Naive thymus-derived CD4-positive, alpha-beta T cell (primary cell): ENCODE measurements at regions not wholly inside any gene's neighbourhood (a gene's known extent, or its start where the extent isn't known, plus 50 kb on each side); places are given as distances from the start of the nearest gene placed in this dataset.
"Not testable (repeated sequence)": the region's sequence is repeated elsewhere in the genome, so short reads cannot be mapped to it uniquely, and the experiment has no call there.

Experiments used
- ATAC-seq: fragments of 150-1000 bp; cut with Tn5 transposase; 2 replicates; pipeline ENCODE4 v1.10.0; 2021; ENCODE audit warnings: mild to moderate bottlenecking, moderate library complexity
- CTCF ChIA-PET: fragments of 350-600 bp; sonication (Branson Sonifier 250); formaldehyde crosslinking; loops from one replicate; lab custom pipeline; 2021; ENCODE audit warnings: antibody characterized with exemption; lab: Charles Lee
- POLR2A ChIA-PET: fragments of 350-600 bp; sonication (Branson Sonifier 250); formaldehyde crosslinking; loops from one replicate; lab custom pipeline; 2021; ENCODE audit warnings: antibody characterized with exemption, inconsistent platforms; lab: Charles Lee
- DNase-seq, 9 donors: peaks; one replicate each; pipeline versions ENCODE4 v3.0.0 to v3.0.0-alpha.2; 2020 to 2022; ENCODE audit warnings: mixed read lengths in 1 of 9
- H3K27ac ChIP-seq: one replicate; pipeline ENCODE4 v1.7.0; 2013; ENCODE audit warnings: mild to moderate bottlenecking, low read depth, low read length, moderate library complexity
- H3K27me3 ChIP-seq, 2 donors: one replicate each; pipeline ENCODE4 v1.7.0; 2013; ENCODE audit warnings: low read length in 2 of 2, mild to moderate bottlenecking in 2 of 2, moderate library complexity in 2 of 2; ENCODE audit not compliant: control insufficient read depth in 2 of 2, insufficient read depth in 2 of 2
- H3K36me3 ChIP-seq, 3 experiments: 1 replicate in 2 of 3; 2 replicates in 1 of 3; pipeline ENCODE4 v1.7.0; 2013; ENCODE audit warnings: low read length in 3 of 3, mild to moderate bottlenecking in 3 of 3, moderate library complexity in 1 of 3; ENCODE audit not compliant: insufficient read depth in 3 of 3, control insufficient read depth in 2 of 3
- H3K4me1 ChIP-seq, 2 donors: one replicate each; pipeline ENCODE4 v1.7.0; 2013; ENCODE audit warnings: low read length in 2 of 2, mild to moderate bottlenecking in 2 of 2, moderate library complexity in 1 of 2; ENCODE audit not compliant: control insufficient read depth in 2 of 2, insufficient read depth in 2 of 2
- H3K4me3 ChIP-seq: 2 replicates; pipeline ENCODE4 v1.7.0; 2013; ENCODE audit warnings: mild to moderate bottlenecking, low read length
- H3K9me3 ChIP-seq, 3 experiments: 1 replicate in 2 of 3; 2 replicates in 1 of 3; pipeline ENCODE4 v1.7.0; 2013; ENCODE audit warnings: low read length in 3 of 3; ENCODE audit not compliant: control insufficient read depth in 2 of 3
- H3K27ac Mint-ChIP-seq, 9 donors: one replicate each; pipeline ENCODE4 v1.8.0; 2020 to 2022; ENCODE audit warnings: mixed read lengths in 9 of 9, mild to moderate bottlenecking in 8 of 9, moderate library complexity in 5 of 9, inconsistent platforms in 2 of 9
- H3K27me3 Mint-ChIP-seq, 5 donors: one replicate each; pipeline ENCODE4 v1.8.0; 2021 to 2022; ENCODE audit warnings: mixed read lengths in 5 of 5, mild to moderate bottlenecking in 1 of 5
- H3K36me3 Mint-ChIP-seq, 5 donors: one replicate each; pipeline ENCODE4 v1.8.0; 2020 to 2022; ENCODE audit warnings: mixed read lengths in 5 of 5, mild to moderate bottlenecking in 3 of 5, inconsistent platforms in 1 of 5
- H3K4me1 Mint-ChIP-seq, 7 donors: one replicate each; pipeline ENCODE4 v1.8.0; 2020 to 2022; ENCODE audit warnings: mixed read lengths in 7 of 7, mild to moderate bottlenecking in 3 of 7, inconsistent platforms in 1 of 7
- H3K4me3 Mint-ChIP-seq, 10 donors: one replicate each; pipeline ENCODE4 v1.8.0; 2020 to 2022; ENCODE audit warnings: mild to moderate bottlenecking in 10 of 10, mixed read lengths in 10 of 10, moderate library complexity in 6 of 10, inconsistent platforms in 2 of 10
- H3K9me3 Mint-ChIP-seq, 11 donors: one replicate each; pipeline ENCODE4 v1.8.0; 2020 to 2022; ENCODE audit warnings: mixed read lengths in 11 of 11, mild to moderate bottlenecking in 4 of 11, inconsistent platforms in 1 of 11, moderate library complexity in 1 of 11
- intact Hi-C, 2 donors: fragments of 100-400 bp; cut with micrococcal nuclease; formaldehyde crosslinking; loops; one replicate each; pipeline ENCODE4 v1.15.1; 2023

DNA sequence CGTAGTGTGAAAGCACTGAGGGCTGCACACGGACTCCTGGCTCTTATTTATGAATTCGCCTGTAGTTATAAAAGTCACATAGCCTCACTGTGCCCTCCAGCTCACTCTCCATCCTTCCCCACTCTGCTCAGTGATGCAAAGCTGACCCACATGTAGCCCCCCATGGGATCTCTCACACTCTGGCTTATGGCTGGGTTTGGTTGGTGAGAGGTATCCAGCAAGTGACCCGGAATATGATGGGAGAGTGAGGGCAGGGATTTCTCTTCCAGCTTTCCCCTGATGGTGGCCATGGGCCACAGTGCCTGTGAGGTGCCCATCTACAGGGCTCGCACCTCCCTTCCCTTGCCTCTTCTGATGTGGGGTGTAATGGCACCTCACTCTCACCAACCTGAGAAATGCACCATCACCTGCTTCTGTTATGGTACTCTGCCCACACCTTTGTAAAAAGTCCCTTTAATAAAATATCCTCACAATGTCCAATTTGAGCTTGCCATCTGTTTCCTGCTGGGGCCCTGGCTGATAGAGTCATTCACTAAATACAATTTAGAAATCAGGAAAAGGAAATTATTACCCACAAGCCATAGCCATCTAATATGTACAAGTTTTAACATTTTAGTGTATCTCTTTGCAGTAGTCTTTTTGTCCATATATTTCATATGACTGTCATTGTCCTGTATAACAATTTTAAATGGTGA lies 93.6 kb downstream of the SCN11A start:
- CTCF ChIA-PET: no interaction called here
- no peaks in the 10 kb centered on the region for H3K4me1 ChIP-seq
- ATAC-seq (no peak), DNase-seq (no peak)
- no peaks in the 10 kb centered on the region for H3K27me3 ChIP-seq
- H3K36me3 Mint-ChIP-seq: no peaks in the 10 kb centered on the region
- intact Hi-C loops: no loop called here
- peaks cover 0 to 5% (median 0%) of the 10 kb centered on the region in 7 donors for H3K4me1 Mint-ChIP-seq
- peaks cover 0 to 3% (median 0%) of the 10 kb centered on the region in 11 donors for H3K9me3 Mint-ChIP-seq
- H3K27ac Mint-ChIP-seq: no peak overlapping the region
- peaks cover 0 to 9% (median 3%) of the 10 kb centered on the region in 5 donors for H3K27me3 Mint-ChIP-seq
- no peak overlapping the region for H3K4me3 ChIP-seq
- no peaks in the 10 kb centered on the region for H3K9me3 ChIP-seq
- POLR2A ChIA-PET: no interaction called here
- no peak overlapping the region for H3K4me3 Mint-ChIP-seq
- no peaks in the 10 kb centered on the region for H3K36me3 ChIP-seq
- no peak overlapping the region for H3K27ac ChIP-seq

DNA sequence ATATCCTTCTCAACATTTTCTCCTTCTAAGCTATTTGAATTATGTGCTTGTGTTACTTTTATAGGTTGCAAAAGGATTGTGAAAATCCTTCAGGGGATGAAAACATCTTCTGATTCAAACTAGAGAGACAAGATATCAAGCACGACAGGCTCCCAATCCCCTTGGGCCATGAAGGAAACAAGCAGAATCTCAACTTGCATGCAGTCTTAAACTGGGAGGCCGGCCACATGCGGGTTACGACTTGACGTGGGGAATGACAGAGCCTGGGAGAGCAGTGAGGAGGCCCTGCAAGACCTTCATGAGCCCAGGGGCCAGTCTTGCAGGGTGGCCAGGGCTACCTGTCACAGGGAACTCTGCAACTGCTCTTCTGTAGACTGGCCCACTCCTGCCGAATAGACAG lies 94.4 kb downstream of the SCN11A start:
- no peaks in the 10 kb centered on the region for H3K36me3 ChIP-seq
- H3K36me3 Mint-ChIP-seq: no peaks in the 10 kb centered on the region
- ATAC-seq (no peak), DNase-seq (no peak)
- no peak overlapping the region for H3K4me3 Mint-ChIP-seq
- intact Hi-C loops: no loop called here
- peaks cover 0 to 3% (median 0%) of the 10 kb centered on the region in 11 donors for H3K9me3 Mint-ChIP-seq
- ChIA-PET CTCF (no interaction called here), POLR2A (no interaction called here)
- peaks cover 0 to 9% (median 3%) of the 10 kb centered on the region in 5 donors for H3K27me3 Mint-ChIP-seq
- no peak overlapping the region for H3K27ac ChIP-seq
- H3K27me3 ChIP-seq: no peaks in the 10 kb centered on the region
- no peak overlapping the region for H3K27ac Mint-ChIP-seq
- no peaks in the 10 kb centered on the region for H3K4me1 ChIP-seq
- H3K4me3 ChIP-seq: no peak overlapping the region
- peaks cover 0 to 5% (median 0%) of the 10 kb centered on the region in 7 donors for H3K4me1 Mint-ChIP-seq
- no peaks in the 10 kb centered on the region for H3K9me3 ChIP-seq

DNA sequence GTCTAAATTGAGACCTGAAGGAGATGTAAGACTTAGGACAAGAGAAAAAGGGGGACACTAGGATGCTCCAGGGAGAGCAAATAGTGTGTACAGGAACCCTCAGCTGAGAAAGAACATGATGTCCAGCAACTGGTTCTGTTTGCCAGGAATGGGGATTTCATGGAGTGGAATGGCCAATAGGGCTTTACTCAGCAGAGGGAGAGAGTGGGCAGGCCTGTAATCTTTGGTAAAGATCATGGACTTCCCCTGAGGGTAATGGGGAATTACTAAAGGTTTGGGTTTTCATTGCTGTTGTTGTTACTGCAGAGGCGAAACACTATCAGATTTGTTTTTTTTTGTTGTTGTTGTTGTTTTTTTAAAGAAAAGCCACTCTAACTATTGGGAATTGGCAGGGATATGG lies 99.0 kb downstream of the SCN11A start:
- H3K27ac Mint-ChIP-seq: no peak overlapping the region
- Histone ChIP-seq H3K4me3 (no peak overlapping the region), H3K36me3 (no peaks in the 10 kb centered on the region), H3K27ac (no peak overlapping the region), H3K9me3 (no peaks in the 10 kb centered on the region), H3K4me1 (no peaks in the 10 kb centered on the region), H3K27me3 (no peaks in the 10 kb centered on the region)
- intact Hi-C loops: no loop called here
- peaks cover 0 to 9% (median 3%) of the 10 kb centered on the region in 5 donors for H3K27me3 Mint-ChIP-seq
- no peak for DNase-seq
- no peaks in the 10 kb centered on the region for H3K4me1 Mint-ChIP-seq
- ChIA-PET CTCF (interaction anchor here (0.7 kb wide), 1 partner anchor 34 kb away, joined by 3 read pairs; no protein-coding TSS in a partner anchor), POLR2A (no interaction called here)
- ATAC-seq: no peak
- H3K36me3 Mint-ChIP-seq: no peaks in the 10 kb centered on the region
- no peaks in the 10 kb centered on the region for H3K9me3 Mint-ChIP-seq
- no peak overlapping the region for H3K4me3 Mint-ChIP-seq

DNA sequence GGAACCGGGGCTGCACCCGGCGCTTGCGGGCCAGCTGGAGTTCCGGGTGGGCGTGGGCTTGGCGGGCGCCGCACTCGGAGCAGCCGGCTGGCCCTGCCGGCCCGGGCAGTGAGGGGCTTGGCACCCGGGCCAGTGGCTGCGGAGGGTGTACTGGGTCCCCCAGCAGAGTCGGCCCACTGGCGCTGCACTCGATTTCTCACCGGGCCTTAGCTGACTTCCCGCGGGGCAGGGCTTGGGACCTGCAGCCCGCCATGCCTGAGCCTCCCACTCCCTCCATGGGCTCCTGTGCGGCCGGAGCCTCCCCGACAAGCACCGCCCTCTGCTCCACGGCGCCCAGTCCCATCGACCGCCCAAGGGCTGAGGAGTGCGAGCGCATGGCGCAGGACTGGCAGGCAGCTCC lies 100.6 kb downstream of the SCN11A start:
- ATAC-seq, POLR2A ChIA-PET, H3K4me3 Mint-ChIP-seq, H3K36me3 ChIP-seq, H3K36me3 Mint-ChIP-seq, intact Hi-C loops, H3K9me3 Mint-ChIP-seq, H3K27me3 ChIP-seq, DNase-seq, H3K4me3 ChIP-seq, H3K4me1 Mint-ChIP-seq, H3K9me3 ChIP-seq, H3K27ac ChIP-seq, H3K27ac Mint-ChIP-seq, CTCF ChIA-PET, H3K4me1 ChIP-seq: not testable (repeated sequence)
- H3K27me3 Mint-ChIP-seq: peaks cover 0 to 17% (median 7%) of the 10 kb centered on the region in 5 donors

DNA sequence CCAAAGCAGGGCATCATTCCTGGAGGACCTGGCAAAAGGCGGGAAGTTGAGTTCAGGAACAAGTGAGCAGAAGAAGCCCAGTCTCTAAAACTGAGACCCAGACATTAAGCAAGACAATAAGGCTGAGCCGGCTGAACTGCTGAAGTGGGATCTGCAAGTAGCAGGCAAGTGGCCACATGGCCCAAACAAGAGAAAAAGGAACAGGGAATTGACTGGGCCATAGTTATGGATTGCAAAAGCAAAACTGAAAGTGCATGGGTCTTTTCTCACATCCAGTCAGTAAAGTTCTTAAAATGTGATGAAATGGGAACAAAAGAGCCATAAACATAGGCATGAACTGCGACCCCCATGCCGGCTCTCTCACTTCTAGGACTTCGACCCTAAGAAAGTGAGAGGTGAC lies 101.2 kb downstream of the SCN11A start:
- Mint-ChIP-seq H3K27me3 (peaks cover 0 to 17% (median 7%) of the 10 kb centered on the region in 5 donors), H3K36me3 (no peaks in the 10 kb centered on the region), H3K9me3 (no peaks in the 10 kb centered on the region), H3K4me3 (no peak overlapping the region), H3K27ac (no peak overlapping the region), H3K4me1 (no peaks in the 10 kb centered on the region)
- ChIA-PET CTCF (no interaction called here), POLR2A (no interaction called here)
- Histone ChIP-seq H3K4me3 (no peak overlapping the region), H3K36me3 (no peaks in the 10 kb centered on the region), H3K4me1 (no peaks in the 10 kb centered on the region), H3K27me3 (no peaks in the 10 kb centered on the region), H3K9me3 (no peaks in the 10 kb centered on the region), H3K27ac (no peak overlapping the region)
- no peak for ATAC-seq
- no peak for DNase-seq
- intact Hi-C loops: no loop called here

DNA sequence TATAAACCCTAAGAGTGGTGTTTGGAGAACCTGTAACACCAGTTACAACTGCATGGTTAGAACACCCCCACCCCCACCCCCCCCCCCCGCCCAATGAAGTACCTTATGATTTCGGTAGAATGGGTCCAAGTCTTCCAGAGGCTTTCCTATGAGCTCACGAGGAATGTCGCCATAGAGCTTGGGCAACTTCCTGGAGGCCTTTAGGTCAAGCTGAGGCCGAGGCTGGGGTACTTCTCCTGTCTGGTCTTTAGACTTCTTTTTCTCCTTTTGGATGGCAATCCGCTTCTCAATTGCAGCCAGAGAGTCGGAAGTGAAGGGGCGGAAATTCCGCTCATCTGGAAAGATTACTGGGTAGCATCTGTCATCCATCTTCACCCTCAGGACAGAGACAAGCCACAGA lies 101.8 kb downstream of the SCN11A start:
- no peaks in the 10 kb centered on the region for H3K9me3 ChIP-seq
- Mint-ChIP-seq H3K27me3 (peaks cover 0 to 17% (median 7%) of the 10 kb centered on the region in 5 donors), H3K4me1 (no peaks in the 10 kb centered on the region), H3K27ac (no peak overlapping the region), H3K36me3 (no peaks in the 10 kb centered on the region), H3K9me3 (peaks cover 0 to 1% (median 0%) of the 10 kb centered on the region in 11 donors), H3K4me3 (no peak overlapping the region)
- POLR2A ChIA-PET: no interaction called here
- no peak overlapping the region for H3K4me3 ChIP-seq
- intact Hi-C loops: no loop called here
- H3K27me3 ChIP-seq: no peaks in the 10 kb centered on the region
- CTCF ChIA-PET: no interaction called here
- no peaks in the 10 kb centered on the region for H3K4me1 ChIP-seq
- DNase-seq (no peak), ATAC-seq (no peak)
- H3K27ac ChIP-seq: no peak overlapping the region
- no peaks in the 10 kb centered on the region for H3K36me3 ChIP-seq

DNA sequence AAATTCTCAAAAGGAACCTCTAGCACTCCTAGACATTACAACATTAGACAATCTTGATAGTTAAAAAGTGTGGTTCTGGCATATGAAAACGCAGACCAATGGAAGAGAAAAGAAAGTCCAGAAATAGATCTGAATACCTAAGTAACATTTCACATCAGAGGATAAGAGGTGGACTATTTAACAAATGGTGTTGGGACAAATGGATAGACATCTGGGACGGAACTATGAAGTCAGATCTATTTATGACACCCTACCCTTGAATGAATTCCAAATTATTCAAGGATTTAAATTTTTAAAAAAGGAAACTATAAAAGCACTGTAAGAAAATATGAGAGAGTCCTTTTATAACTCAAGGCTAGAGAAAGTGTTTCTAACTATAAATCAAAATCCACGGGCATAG lies 111.3 kb downstream of the SCN11A start:
- no peak overlapping the region for H3K4me3 ChIP-seq
- Mint-ChIP-seq H3K27ac (no peak overlapping the region), H3K4me1 (no peaks in the 10 kb centered on the region), H3K36me3 (peaks cover 0 to 3% (median 0%) of the 10 kb centered on the region in 5 donors), H3K4me3 (no peak overlapping the region), H3K9me3 (peaks cover 0 to 14% (median 3%) of the 10 kb centered on the region in 11 donors), H3K27me3 (peaks cover 0 to 6% (median 3%) of the 10 kb centered on the region in 5 donors)
- no peaks in the 10 kb centered on the region for H3K36me3 ChIP-seq
- H3K4me1 ChIP-seq: no peaks in the 10 kb centered on the region
- no peak overlapping the region for H3K27ac ChIP-seq
- ChIA-PET CTCF (no interaction called here), POLR2A (no interaction called here)
- intact Hi-C loops: no loop called here
- no peak for ATAC-seq
- no peak for DNase-seq
- no peaks in the 10 kb centered on the region for H3K9me3 ChIP-seq
- no peaks in the 10 kb centered on the region for H3K27me3 ChIP-seq
